ENCODE measurements at regions not wholly inside any gene's neighbourhood (a gene's known extent, or its start where the extent isn't known, plus 50 kb on each side); places are given as distances from the start of the nearest gene placed in this dataset.

DNA sequence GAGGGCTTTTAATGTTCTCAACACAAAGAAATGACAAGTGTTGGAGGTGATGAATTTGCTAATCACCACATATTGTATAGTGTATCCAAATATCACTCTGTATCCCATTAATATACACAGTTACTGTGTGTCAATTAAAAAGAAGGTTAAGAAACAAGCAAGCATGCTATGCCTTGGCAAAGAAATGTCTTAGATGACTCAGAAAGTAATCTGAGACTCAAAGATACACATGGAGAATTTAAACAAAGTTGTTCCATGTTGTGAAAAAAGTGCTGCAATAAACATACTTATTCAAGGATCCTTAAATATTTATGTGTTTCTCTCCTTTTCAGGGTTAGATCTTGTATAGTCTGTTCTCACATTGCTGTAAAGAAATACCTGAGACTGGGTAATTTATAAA is 300.9 kb downstream of the DHX35 start:
- no peak for DNase-seq (ENCODE audit: low read depth in 4 of 4, low spot score in 1 of 4)

DNA sequence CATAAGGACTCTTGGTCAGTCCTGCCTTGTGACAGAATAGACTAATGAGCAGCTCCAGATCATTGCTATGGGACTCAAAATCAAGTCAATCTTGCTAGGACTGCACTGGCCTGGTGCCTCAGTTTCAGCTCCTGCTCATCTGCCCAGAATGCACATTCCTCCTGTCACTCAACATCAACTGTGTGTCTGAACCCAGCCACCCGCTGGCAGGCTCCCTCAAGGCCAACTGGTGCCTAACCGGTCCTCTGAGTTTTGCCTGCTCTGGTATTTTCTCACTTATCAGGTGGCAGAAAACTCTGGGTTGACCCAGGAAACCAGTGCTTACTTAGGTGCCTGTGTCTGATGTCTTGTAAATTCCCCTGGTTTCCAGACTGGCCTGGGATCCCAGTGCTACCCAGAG is 297.7 kb downstream of the DHX35 start:
- DNase-seq (ENCODE audit: low read depth in 4 of 4, low spot score in 1 of 4): no peak

GRCh38 chr20:39259010-39259803 is 297.1 kb downstream of the DHX35 start:
- no peak for DNase-seq (ENCODE audit: low read depth in 4 of 4, low spot score in 1 of 4)

DNA sequence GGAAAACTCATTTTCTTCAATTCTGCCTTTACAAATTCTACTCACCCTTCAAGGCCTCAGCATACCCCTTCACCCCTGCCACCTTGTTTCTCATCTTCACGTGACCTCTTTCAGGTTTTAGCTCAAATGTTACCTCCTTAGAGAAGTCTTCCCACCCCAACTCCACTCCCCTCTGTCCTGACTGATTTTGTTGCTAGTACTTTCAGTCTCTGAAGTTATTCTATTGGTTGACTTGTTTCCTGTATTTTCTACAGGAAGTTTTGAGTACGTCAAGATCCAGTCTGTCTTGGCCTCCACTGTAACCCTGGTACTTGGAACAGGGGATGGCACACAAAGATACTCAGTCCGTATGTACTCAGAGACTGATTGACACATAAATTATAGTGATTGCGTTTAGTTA is 296.1 kb downstream of the DHX35 start:
- no peak for DNase-seq (ENCODE audit: low read depth in 4 of 4, low spot score in 1 of 4)

DNA sequence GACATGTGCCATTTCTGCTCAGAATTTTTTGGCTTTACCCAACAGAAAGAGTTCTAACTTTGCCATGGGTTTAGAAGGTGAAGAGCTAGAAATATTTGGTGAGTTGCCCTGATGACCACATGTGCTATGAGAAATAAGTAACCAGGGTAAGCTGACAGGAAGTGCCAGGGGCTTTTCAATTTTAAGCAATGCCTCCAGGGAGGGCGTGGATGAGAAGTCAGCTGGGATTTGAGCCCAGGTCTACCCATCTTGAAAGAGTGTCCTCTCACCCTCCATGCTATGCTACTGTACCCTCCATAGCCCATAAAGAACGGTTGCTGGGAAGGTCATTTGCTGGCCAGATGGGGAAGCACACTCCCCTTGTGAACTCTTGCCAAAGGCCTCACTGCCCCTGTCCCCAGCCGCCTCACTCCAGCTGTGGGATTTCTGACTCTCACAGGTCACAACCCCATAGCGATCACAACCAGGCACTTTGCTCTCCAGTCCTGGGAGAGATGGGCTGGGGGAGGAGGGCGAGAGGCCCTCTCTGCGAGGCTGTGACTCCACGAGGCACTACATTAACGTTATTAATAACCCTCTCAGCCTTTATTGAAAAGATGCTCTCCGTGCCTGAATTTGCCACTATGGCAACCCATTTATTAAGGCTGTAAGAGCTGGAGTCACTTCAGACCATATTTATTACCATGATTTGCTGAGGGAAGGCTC is 291.1 kb downstream of the DHX35 start:
- no peak for DNase-seq (ENCODE audit: low read depth in 4 of 4, low spot score in 1 of 4)

DNA sequence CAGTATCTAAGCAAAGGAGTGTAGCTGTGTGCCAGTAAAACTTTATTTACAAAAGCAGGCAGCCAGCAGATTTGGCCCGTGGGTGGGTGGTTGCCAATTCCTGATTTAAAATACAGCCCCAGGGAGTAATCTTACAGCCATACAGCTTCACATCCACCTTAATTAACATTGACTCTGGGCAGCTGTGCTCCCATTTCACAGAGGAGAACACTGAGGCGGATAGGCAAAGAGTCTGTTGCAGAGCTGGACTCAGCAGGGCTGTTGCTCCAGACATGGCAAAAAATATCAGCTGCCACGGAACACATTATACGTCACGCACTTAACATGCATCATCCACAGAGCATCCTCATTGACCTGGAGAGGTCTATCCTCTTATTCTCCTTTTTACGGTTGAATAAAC is 289.9 kb downstream of the DHX35 start:
- no peak for DNase-seq (ENCODE audit: low read depth in 4 of 4, low spot score in 1 of 4)

- no peak for DNase-seq (ENCODE audit: low read depth in 4 of 4, low spot score in 1 of 4)
Observed at GRCh38 chr20:39249798-39250197, 287.7 kb downstream of the DHX35 start.

DNA sequence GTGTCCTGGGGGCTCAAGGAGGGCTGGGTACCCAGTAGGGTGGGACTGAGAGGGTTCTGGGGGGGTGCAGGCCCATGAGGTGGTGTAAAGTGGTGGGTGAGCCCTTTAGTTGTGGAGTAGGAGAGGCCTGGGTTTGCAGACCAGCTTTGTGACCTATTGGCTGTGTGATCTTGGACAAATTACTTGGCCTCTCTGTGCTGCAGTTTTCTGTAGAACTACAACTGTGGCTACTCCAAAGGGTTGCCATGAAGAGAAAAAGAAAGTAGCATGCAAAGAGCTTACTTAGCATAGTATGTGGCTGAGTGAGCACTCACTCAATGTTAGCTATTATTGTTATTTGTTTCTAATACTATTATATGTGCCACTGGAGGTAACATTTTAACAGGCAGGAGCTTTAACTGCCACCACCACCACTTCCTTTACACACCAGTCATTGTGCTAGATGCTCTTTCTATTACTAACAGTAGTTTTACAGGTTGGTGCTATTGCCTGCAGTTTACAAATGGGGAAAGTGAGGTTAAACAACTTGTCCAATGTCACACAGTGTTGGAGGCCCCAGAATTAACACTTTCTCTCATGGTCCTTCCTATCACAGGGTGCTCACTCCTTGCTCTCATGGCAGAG is 286.8 kb downstream of the DHX35 start:
- no peak for DNase-seq (ENCODE audit: low read depth in 4 of 4, low spot score in 1 of 4)

DNA sequence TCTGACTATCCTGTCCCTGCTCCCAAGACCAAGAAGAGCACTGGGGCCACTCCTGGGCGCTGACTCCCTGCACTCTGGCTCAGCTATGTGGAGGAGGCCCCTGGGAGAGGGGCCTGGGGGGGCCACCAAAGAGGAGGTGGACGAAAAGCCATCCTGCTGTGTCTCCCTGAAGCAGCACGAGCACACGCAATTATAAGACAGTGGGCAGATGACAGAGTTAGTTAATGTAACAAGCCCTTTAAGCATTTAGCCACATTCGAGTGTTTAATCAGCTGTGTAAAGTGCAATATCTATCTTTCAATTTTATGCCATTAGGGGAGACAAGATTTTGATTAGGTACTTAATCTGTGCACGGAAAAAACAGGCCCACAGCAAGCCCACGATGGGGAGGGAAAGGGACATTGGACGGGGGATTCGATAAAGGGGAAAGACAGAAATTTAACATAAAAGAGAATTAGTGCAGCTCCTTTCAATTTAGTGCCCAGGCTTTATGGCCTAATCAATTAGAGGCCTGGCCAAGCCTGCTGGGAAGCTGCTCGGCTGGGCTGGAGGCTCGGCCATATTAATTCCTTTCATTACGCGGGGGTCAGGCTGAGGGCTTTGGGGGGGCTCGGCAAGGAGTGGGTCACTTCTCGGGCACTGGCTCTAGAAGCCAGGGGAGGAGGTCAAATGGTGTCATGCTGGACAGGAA is 286.2 kb downstream of the DHX35 start:
- DNase-seq (ENCODE audit: low read depth in 4 of 4, low spot score in 1 of 4): no peak

DNA sequence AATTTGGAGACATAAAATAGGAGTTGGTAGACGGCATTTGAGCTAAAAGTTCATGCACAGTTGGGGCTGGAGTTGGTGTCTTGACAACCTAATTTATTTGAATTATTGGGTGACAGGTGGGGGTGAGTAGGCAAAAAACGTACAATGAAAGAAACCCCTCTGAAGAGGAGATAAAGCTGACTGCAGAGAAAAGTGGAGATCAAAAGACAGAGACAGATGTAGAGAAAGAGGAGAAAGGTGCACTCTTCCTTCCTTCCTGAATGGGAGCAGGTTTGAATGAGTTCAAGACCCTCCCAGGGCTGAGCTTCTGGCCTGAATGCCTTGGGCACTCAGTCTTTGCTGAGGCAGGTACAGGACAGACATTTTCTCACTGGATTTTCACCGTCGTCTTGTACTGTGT is 284.3 kb downstream of the DHX35 start:
- DNase-seq (ENCODE audit: low read depth in 4 of 4, low spot score in 1 of 4): no peak

- DNase-seq (ENCODE audit: low read depth in 4 of 4, low spot score in 1 of 4): no peak
Observed at GRCh38 chr20:39245685-39246311, 283.7 kb downstream of the DHX35 start.

DNA sequence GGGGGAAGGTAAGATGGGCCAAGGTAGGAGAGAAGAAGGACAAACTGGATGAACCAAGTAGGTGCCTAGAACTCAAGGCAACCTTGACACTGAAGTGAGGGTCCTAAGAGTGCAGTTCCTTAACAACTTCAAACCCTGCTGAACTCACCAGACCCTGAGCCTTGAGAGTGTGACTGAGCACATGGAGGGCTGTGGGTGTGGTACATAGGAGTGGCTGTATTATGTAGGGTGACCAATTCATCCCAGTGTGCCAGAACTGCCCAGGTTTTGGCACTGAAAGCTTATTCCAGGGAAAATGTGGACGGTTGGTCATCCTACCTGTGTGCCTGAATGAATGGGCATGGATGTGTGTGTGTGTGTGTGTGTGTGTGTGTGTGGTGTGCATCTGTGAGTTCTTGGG is 281.8 kb downstream of the DHX35 start:
- no peak for DNase-seq (ENCODE audit: low read depth in 4 of 4, low spot score in 1 of 4)

DNA sequence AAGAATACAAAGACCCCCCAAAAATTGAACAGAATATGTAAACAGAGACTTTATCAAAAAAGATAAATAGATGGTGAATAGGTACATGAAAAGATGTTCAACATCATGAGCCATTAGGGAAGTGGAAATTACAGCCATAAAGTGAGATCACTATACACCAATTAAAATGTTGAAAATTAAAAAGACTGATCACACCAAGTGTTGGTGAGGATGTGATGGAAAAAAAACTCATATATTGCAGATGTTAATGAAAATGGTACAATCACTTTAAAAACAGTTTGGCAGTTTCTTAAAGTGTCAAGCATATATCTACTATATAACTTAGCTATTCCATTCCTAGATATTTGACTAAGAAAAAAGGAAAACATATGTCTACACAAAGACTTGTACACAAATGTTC is 280.5 kb downstream of the DHX35 start:
- no peak for DNase-seq (ENCODE audit: low read depth in 4 of 4, low spot score in 1 of 4)

GRCh38 chr20:39234520-39235095 is 272.5 kb downstream of the DHX35 start:
- DNase-seq (ENCODE audit: low read depth in 4 of 4, low spot score in 1 of 4): no peak

- DNase-seq (ENCODE audit: low read depth in 4 of 4, low spot score in 1 of 4): no peak
Observed at GRCh38 chr20:39233755-39234154, 271.6 kb downstream of the DHX35 start.

GRCh38 chr20:39227416-39227815 is 265.3 kb downstream of the DHX35 start:
- DNase-seq (ENCODE audit: low read depth in 4 of 4, low spot score in 1 of 4): no peak

GRCh38 chr20:39225978-39226377 is 263.8 kb downstream of the DHX35 start:
- no peak for DNase-seq (ENCODE audit: low read depth in 4 of 4, low spot score in 1 of 4)

DNA sequence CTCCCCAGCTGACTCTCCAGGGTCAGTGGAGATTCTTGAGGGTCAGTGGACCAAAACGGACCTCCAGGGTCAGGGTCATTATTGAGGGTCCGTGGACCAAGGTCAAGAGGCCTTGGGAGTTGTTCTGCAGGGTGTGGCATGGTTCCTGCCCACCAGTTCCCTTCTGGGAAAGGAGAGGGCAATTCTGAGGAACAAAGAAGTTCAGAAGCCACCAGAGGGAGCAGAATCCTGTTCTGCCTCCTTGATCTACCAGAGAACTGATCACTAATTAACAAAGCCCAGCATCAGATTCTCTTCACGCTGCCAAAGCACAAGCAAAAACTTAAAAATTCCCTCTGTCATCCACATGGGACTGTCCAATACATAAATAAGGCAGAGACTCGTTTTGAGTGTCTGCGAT is 263.4 kb downstream of the DHX35 start:
- DNase-seq (ENCODE audit: low read depth in 4 of 4, low spot score in 1 of 4): no peak

- DNase-seq (ENCODE audit: low read depth in 4 of 4, low spot score in 1 of 4): no peak
Observed at GRCh38 chr20:39222101-39222500, 260.0 kb downstream of the DHX35 start.

DNA sequence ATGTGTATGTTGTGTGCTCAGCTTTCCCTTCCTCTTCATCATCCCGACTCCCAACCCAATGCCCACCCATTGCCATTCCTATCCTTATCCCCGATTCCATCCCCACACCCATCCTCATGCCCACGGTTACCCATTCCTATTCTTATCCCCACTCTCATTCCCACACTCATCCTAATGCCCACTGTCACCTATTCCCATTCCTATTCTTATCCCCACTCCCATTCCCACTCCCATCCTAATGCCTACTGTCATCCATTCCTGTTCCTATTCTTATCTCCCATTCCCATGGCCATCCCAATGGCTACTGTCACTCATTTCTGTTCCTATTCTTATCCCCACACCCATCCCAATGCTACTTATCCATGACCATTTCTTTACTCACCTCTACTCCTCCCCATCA is 254.1 kb downstream of the DHX35 start:
- no peak for DNase-seq (ENCODE audit: low read depth in 4 of 4, low spot score in 1 of 4)

GRCh38 chr20:39214828-39215227 is 252.7 kb downstream of the DHX35 start:
- DNase-seq (ENCODE audit: low read depth in 4 of 4, low spot score in 1 of 4): no peak
